HCT116 (cell line): ENCODE measurements at regions not wholly inside any gene's neighbourhood (a gene's known extent, or its start where the extent isn't known, plus 50 kb on each side); places are given as distances from the start of the nearest gene placed in this dataset.

Experiments
- CEBPB ChIP-seq: IDR thresholded peaks from 2 replicates; pipeline ENCODE4 v1.6.1; 2012; ENCODE audit warnings: low read depth
- CTCF ChIP-seq, 3 experiments: fragments of 200-600 bp in 1 of 3; sonication (generic) in 1 of 3; IDR thresholded peaks in 2 of 3; conservative IDR thresholded peaks in 1 of 3; 2 replicates each; pipeline ENCODE4 v1.5.1; 2012 to 2017; ENCODE audit warnings: low read depth in 2 of 3, low read length in 2 of 3, antibody characterized with exemption in 1 of 3, borderline replicate concordance in 1 of 3, control low read depth in 1 of 3, mild to moderate bottlenecking in 1 of 3, mixed read lengths in 1 of 3, mixed run types in 1 of 3, moderate library complexity in 1 of 3; ENCODE audit not compliant: insufficient read depth in 1 of 3
- EZH2phosphoT487 ChIP-seq: fragments of 200-600 bp; IDR thresholded peaks from 2 replicates; pipeline ENCODE4 v1.6.1; 2018; ENCODE audit warnings: antibody characterized with exemption, borderline replicate concordance
- JUND ChIP-seq: IDR thresholded peaks from 2 replicates; pipeline ENCODE4 v1.6.1; 2012
- SIN3A ChIP-seq: IDR thresholded peaks from 2 replicates; pipeline ENCODE4 v1.6.1; 2012; ENCODE audit warnings: low read depth
- YY1 ChIP-seq: IDR thresholded peaks from 2 replicates; pipeline ENCODE4 v1.6.1; 2011; ENCODE audit warnings: low read length, low read depth, moderate library complexity, mild to moderate bottlenecking; ENCODE audit not compliant: insufficient replicate concordance; ENCODE audit errors: extremely low read depth
- ZBTB33 ChIP-seq: IDR thresholded peaks from 2 replicates; pipeline ENCODE4 v1.6.1; 2011; ENCODE audit warnings: mild to moderate bottlenecking, low read length, moderate library complexity; ENCODE audit not compliant: insufficient replicate concordance; ENCODE audit errors: extremely low read depth
- ZNF274 ChIP-seq: fragments of 200-500 bp; sonication (Bioruptor generic); IDR thresholded peaks from 2 replicates; pipeline ENCODE4 v1.6.1; 2014; ENCODE audit warnings: mild to moderate bottlenecking, low read depth, low read length, inconsistent platforms

DNA sequence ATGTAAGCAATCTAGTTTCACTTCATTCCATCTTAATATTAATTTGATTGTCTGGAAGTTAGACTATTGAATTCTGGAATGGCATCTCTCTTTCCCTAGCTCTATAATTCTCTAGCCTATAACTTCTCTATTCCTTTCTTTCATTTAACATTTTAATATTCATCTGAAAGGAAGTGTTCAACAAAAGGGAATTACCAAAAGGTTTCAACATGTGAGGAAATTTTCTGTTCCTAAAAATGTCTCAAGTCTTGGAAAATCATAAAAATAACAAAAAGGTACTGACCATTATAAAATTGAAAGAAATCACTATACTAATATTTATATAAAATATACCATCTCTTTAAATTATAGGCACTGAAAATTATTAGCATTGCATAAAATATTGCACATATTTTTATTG lies 228.7 kb downstream of the TXNL1 start:
- no peak for TF ChIP-seq SIN3A
- TF ChIP-seq CTCF (IDR thresholded peaks at IDR 0.05 in 2 of 3, conservative IDR thresholded peaks at IDR 0.05 in 1 of 3; ENCODE audit: borderline replicate concordance in 1 of 3, insufficient read depth in 1 of 3, low read depth in 2 of 3, low read length in 2 of 3), result no peak
- TF ChIP-seq EZH2phosphoT487, result no peak
- no peak for TF ChIP-seq ZBTB33
- no peak for TF ChIP-seq JUND
- no peak for TF ChIP-seq YY1
- no peak for TF ChIP-seq CEBPB
- no peak for TF ChIP-seq ZNF274
